B cell (primary cell): ENCODE measurements at regions not wholly inside any gene's neighbourhood (a gene's known extent, or its start where the extent isn't known, plus 50 kb on each side); places are given as distances from the start of the nearest gene placed in this dataset.

Experiments used
- ATAC-seq: fragments of 200-7000 bp; cut with Tn5 transposase; one replicate; pipeline ENCODE4 v1.10.0; 2021; ENCODE audit warnings: low read depth, mild to moderate bottlenecking, moderate number of reproducible peaks, moderate library complexity
- CTCF ChIA-PET: fragments of 350-600 bp; sonication (Branson Sonifier 250); formaldehyde crosslinking; loops from one replicate; lab custom pipeline; 2021; ENCODE audit warnings: antibody characterized with exemption, inconsistent platforms; lab: Charles Lee
- POLR2A ChIA-PET: fragments of 350-600 bp; sonication (Branson Sonifier 250); formaldehyde crosslinking; loops from one replicate; lab custom pipeline; 2021; ENCODE audit warnings: antibody characterized with exemption; lab: Charles Lee
- DNase-seq: peaks from one replicate; pipeline ENCODE4 v3.0.0; 2013
- H2AFZ ChIP-seq: 2 replicates; pipeline ENCODE4 v1.6.1; 2012; ENCODE audit warnings: mild to moderate bottlenecking, low read depth, low read length; ENCODE audit not compliant: insufficient read depth, poor library complexity, severe bottlenecking
- H3K27ac ChIP-seq, 2 donors: 1 replicate in 1 of 2; 2 replicates in 1 of 2; pipeline ENCODE4 v1.5.1; 2012 to 2013; ENCODE audit warnings: low read length in 2 of 2, mild to moderate bottlenecking in 2 of 2, moderate library complexity in 1 of 2
- H3K27me3 ChIP-seq, 4 experiments: fragments of 200-600 bp in 1 of 4; sonication (generic) in 1 of 4; replicated peaks in 1 of 4; 1 replicate in 2 of 4; 2 replicates in 2 of 4; pipeline versions ENCODE4 v1.6.1 to v1.7.0; 2013 to 2016; ENCODE audit warnings: low read length in 3 of 4, mild to moderate bottlenecking in 2 of 4, mixed read lengths in 1 of 4, moderate library complexity in 1 of 4; ENCODE audit not compliant: insufficient read depth in 4 of 4, control insufficient read depth in 3 of 4; ENCODE audit errors: control extremely low read depth in 1 of 4
- H3K36me3 ChIP-seq, 2 experiments: replicated peaks in 1 of 2; 1 replicate in 1 of 2; 2 replicates in 1 of 2; pipeline versions ENCODE4 v1.6.1 to v1.7.1; 2013; ENCODE audit warnings: low read length in 1 of 2; ENCODE audit not compliant: insufficient read depth in 2 of 2, control insufficient read depth in 1 of 2; ENCODE audit errors: control extremely low read depth in 1 of 2, extremely low read depth in 1 of 2
- H3K4me1 ChIP-seq, 2 donors: fragments of 200-600 bp in 1 of 2; sonication (generic) in 1 of 2; 1 replicate in 1 of 2; 2 replicates in 1 of 2; pipeline versions ENCODE4 v1.5.1 to v1.6.1; 2013 to 2017; ENCODE audit warnings: low read length in 2 of 2; ENCODE audit not compliant: control insufficient read depth in 2 of 2, insufficient read depth in 2 of 2
- H3K4me2 ChIP-seq: replicated peaks from 2 replicates; pipeline ENCODE3; 2012; ENCODE audit warnings: mild to moderate bottlenecking, low read depth, low read length; ENCODE audit not compliant: poor library complexity, severe bottlenecking
- H3K4me3 ChIP-seq, 5 experiments: fragments of 200-600 bp in 1 of 5; sonication (generic) in 1 of 5; 1 replicate in 3 of 5; 2 replicates in 2 of 5; pipeline versions ENCODE4 v1.5.1 to v1.7.0; 2011 to 2016; ENCODE audit warnings: low read length in 4 of 5, mild to moderate bottlenecking in 4 of 5, low read depth in 2 of 5, control low read depth in 1 of 5, moderate library complexity in 1 of 5; ENCODE audit not compliant: insufficient read depth in 1 of 5; ENCODE audit errors: control extremely low read depth in 1 of 5, extremely low read depth in 1 of 5
- H3K79me2 ChIP-seq: fragments of 200-600 bp; sonication (generic); one replicate; pipeline ENCODE4 v1.6.0; 2016; ENCODE audit warnings: low read length; ENCODE audit not compliant: control insufficient read depth, insufficient read depth
- H3K9ac ChIP-seq: fragments of 200-600 bp; sonication (generic); 2 replicates; pipeline ENCODE4 v1.6.1; 2017; ENCODE audit warnings: mild to moderate bottlenecking, low read length, moderate library complexity
- H3K9me3 ChIP-seq, 3 donors: one replicate each; pipeline versions ENCODE4 v1.6.1 to v1.7.1; 2013; ENCODE audit warnings: low read length in 2 of 3; ENCODE audit not compliant: control insufficient read depth in 2 of 3, insufficient read depth in 1 of 3; ENCODE audit errors: control extremely low read depth in 1 of 3
- H4K20me1 ChIP-seq: 2 replicates; pipeline ENCODE4 v1.6.0; 2012; ENCODE audit warnings: mild to moderate bottlenecking, low read length; ENCODE audit not compliant: insufficient read depth, control insufficient read depth, poor library complexity, severe bottlenecking
- H3K27ac Mint-ChIP-seq: one replicate; pipeline ENCODE4 v1.8.0; 2021; ENCODE audit warnings: mixed read lengths
- H3K27me3 Mint-ChIP-seq: one replicate; pipeline ENCODE4 v1.8.0; 2021; ENCODE audit warnings: mixed read lengths
- H3K4me1 Mint-ChIP-seq: one replicate; pipeline ENCODE4 v1.8.0; 2021; ENCODE audit warnings: mixed read lengths
- H3K4me3 Mint-ChIP-seq: one replicate; pipeline ENCODE4 v1.8.0; 2021; ENCODE audit warnings: mixed read lengths
- H3K9me3 Mint-ChIP-seq: one replicate; pipeline ENCODE4 v1.8.0; 2022; ENCODE audit warnings: mixed read lengths; ENCODE audit not compliant: insufficient read depth
- CTCF ChIP-seq: fragments of 200-600 bp; IDR thresholded peaks from one replicate; pipeline ENCODE4 v1.8.0; 2022; ENCODE audit warnings: antibody characterized with exemption, mild to moderate bottlenecking
- EZH2 ChIP-seq: IDR thresholded peaks from 2 replicates; pipeline ENCODE4 v1.6.1; 2012; ENCODE audit warnings: borderline replicate concordance, low read depth, mild to moderate bottlenecking, moderate library complexity, low read length; ENCODE audit not compliant: insufficient read depth, poor library complexity, severe bottlenecking
- whole genome bisulfite sequencing: methylation state at CpG from one replicate; pipeline ENCODE4 v1.1.5; 2013; ENCODE audit warnings: missing lambda C conversion rate; ENCODE audit not compliant: insufficient coverage; 5-methylcytosine and 5-hydroxymethylcytosine counted together
- intact Hi-C: fragments of 100-400 bp; cut with micrococcal nuclease; formaldehyde crosslinking; loops from one replicate; pipeline ENCODE4 v1.10.0; 2022

- intact Hi-C loops, result no loop called here
- ATAC-seq, result no peak
- H3K4me3 ChIP-seq, result no peak overlapping the region
- H3K36me3 ChIP-seq, result no peaks in the 10 kb centered on the region
- 83% methylated on average over 2 of the region's 5 CpGs for WGBS
- DNase-seq, result no peak
- H3K9me3 ChIP-seq, result peaks cover 0 to 4% (median 0%) of the 10 kb centered on the region in 3 donors
- H3K4me1 Mint-ChIP-seq, result no peaks in the 10 kb centered on the region
- H3K9me3 Mint-ChIP-seq, result no peaks in the 10 kb centered on the region
- ChIA-PET POLR2A (no interaction called here), CTCF (interaction anchor here (0.7 kb wide), 1 partner anchor 57 kb away, joined by 3 read pairs; no protein-coding TSS in a partner anchor)
- H3K79me2 ChIP-seq, result no peaks in the 10 kb centered on the region
- no peak overlapping the region for H3K9ac ChIP-seq
- H4K20me1 ChIP-seq, result no peaks in the 10 kb centered on the region
- no peaks in the 10 kb centered on the region for H3K27me3 Mint-ChIP-seq
- TF ChIP-seq EZH2, result no peak
- TF ChIP-seq CTCF, result no peak
- H3K27ac ChIP-seq, result no peak overlapping the region
- H2AFZ ChIP-seq, result no peak overlapping the region
- H3K4me3 Mint-ChIP-seq, result no peak overlapping the region
- H3K4me1 ChIP-seq, result no peaks in the 10 kb centered on the region
- H3K27me3 ChIP-seq, result no peaks in the 10 kb centered on the region
- H3K27ac Mint-ChIP-seq, result no peak overlapping the region
- H3K4me2 ChIP-seq, result no peak overlapping the region
Measured at GRCh38 chr2:21966139-21966538, 842.4 kb downstream of the TDRD15 start.

DNA sequence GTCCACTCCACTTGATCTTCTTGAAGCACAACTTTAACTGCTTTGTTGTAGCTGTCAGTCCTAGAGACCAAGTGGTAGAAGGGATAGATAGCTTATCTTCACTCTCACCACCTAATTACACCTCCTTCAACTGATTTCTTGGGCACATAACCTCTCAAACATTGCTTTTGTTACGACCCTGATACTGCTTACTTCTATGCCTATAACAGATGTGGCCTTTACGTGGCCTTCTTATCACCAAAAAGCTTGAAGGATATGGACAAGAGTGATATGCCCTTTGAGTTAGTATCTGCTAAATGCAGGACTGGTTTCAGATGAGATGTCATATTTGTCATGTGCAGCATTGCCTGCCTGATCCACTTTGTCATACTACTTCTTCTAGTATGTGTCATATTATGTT is 847.2 kb downstream of the TDRD15 start:
- no peak overlapping the region for H3K27ac Mint-ChIP-seq
- ChIA-PET POLR2A (no interaction called here), CTCF (no interaction called here)
- no peak overlapping the region for H3K4me3 ChIP-seq
- H3K79me2 ChIP-seq, result no peaks in the 10 kb centered on the region
- no peak overlapping the region for H3K4me2 ChIP-seq
- WGBS, result no CpG with 5 or more reads among the region's 2 CpGs
- H3K9me3 ChIP-seq, result peaks cover 0 to 4% (median 0%) of the 10 kb centered on the region in 3 donors
- intact Hi-C loops, result no loop called here
- no peak overlapping the region for H3K27ac ChIP-seq
- H3K9me3 Mint-ChIP-seq, result peaks cover 3% of the 10 kb centered on the region
- DNase-seq (no peak), ATAC-seq (no peak)
- no peaks in the 10 kb centered on the region for H3K27me3 Mint-ChIP-seq
- no peak overlapping the region for H3K4me3 Mint-ChIP-seq
- no peaks in the 10 kb centered on the region for H3K36me3 ChIP-seq
- H3K4me1 Mint-ChIP-seq, result no peaks in the 10 kb centered on the region
- H3K27me3 ChIP-seq, result no peaks in the 10 kb centered on the region
- TF ChIP-seq CTCF, result no peak
- no peak for TF ChIP-seq EZH2
- no peak overlapping the region for H2AFZ ChIP-seq
- H3K4me1 ChIP-seq, result no peaks in the 10 kb centered on the region
- no peaks in the 10 kb centered on the region for H4K20me1 ChIP-seq
- H3K9ac ChIP-seq, result no peak overlapping the region
